A549 (cell line): ENCODE measurements at regions not wholly inside any gene's neighbourhood (a gene's known extent, or its start where the extent isn't known, plus 50 kb on each side); places are given as distances from the start of the nearest gene placed in this dataset.

Experiments used
- EP300 ChIP-seq, 2 experiments: fragments of >200 bp; sonication (Bioruptor Twin); formaldehyde crosslinking; IDR thresholded peaks; 2 replicates in 1 of 2; 3 replicates in 1 of 2; pipeline ENCODE4 v1.6.1; 2016 to 2017
- RARB ChIP-seq: fragments of 250-450 bp; sonication (Bioruptor Pico); IDR thresholded peaks from 2 replicates; pipeline ENCODE4 v1.8.0; 2021; ENCODE audit warnings: mild to moderate bottlenecking, moderate library complexity
- RCOR1 ChIP-seq: fragments of 150-350 bp; IDR thresholded peaks from 2 replicates; pipeline ENCODE4 v1.6.1; 2014; ENCODE audit warnings: antibody characterized with exemption, low read length, low read depth
- TF ChIP-seq, protein P1 (sequence below): fragments of >200 bp; sonication (Bioruptor Twin); formaldehyde crosslinking; IDR thresholded peaks from 3 replicates; pipeline ENCODE4 v1.5.1; 2016
- TF ChIP-seq, protein P2 (sequence below): IDR thresholded peaks from 2 replicates; pipeline ENCODE4 v1.6.1; 2012

DNA sequence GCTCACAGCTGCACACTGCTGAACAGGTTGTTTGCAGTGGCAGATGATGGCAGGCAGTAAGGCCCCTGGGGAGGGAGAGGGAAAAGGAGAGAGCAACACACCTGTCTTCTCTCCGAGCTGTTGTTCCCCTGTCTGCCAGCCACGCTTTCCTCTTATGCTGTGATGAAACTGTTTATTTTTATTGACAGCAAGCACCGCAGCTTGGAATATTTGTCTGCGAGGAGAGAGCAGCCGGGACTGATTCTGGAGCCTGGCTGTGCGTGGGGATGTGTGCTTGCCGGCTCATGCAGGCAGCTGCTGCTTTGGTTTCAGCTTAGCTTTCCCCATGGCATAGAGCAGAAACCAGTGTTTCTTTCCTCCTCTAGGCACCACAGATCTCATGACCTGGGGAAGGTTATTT, 58.7 kb upstream of the KCNA5 start:
- TF ChIP-seq RARB (CRISPR knock-in tag) (no peak), EP300 (IDR thresholded peaks at IDR 0.05) (no peak), RCOR1 (no peak)
- TF ChIP-seq, protein P1, sequence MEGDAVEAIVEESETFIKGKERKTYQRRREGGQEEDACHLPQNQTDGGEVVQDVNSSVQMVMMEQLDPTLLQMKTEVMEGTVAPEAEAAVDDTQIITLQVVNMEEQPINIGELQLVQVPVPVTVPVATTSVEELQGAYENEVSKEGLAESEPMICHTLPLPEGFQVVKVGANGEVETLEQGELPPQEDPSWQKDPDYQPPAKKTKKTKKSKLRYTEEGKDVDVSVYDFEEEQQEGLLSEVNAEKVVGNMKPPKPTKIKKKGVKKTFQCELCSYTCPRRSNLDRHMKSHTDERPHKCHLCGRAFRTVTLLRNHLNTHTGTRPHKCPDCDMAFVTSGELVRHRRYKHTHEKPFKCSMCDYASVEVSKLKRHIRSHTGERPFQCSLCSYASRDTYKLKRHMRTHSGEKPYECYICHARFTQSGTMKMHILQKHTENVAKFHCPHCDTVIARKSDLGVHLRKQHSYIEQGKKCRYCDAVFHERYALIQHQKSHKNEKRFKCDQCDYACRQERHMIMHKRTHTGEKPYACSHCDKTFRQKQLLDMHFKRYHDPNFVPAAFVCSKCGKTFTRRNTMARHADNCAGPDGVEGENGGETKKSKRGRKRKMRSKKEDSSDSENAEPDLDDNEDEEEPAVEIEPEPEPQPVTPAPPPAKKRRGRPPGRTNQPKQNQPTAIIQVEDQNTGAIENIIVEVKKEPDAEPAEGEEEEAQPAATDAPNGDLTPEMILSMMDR: no peak
- TF ChIP-seq, protein P2, sequence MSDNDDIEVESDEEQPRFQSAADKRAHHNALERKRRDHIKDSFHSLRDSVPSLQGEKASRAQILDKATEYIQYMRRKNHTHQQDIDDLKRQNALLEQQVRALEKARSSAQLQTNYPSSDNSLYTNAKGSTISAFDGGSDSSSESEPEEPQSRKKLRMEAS: no peak
